OCI-LY7 (cell line): ENCODE measurements at regions not wholly inside any gene's neighbourhood (a gene's known extent, or its start where the extent isn't known, plus 50 kb on each side); places are given as distances from the start of the nearest gene placed in this dataset.

Experiments
- BruUV-seq: library from RNA; stranded (reverse); fragments of 400-500 nt; replicated peaks from 2 replicates; lab custom pipeline; 2021; lab: Mats Ljungman, UMichigan
- CTCF ChIA-PET: fragments of 300-600 bp; sonication (Branson Sonifier 250); formaldehyde crosslinking; loops from one replicate; lab custom pipeline; 2022; ENCODE audit warnings: antibody characterized with exemption; ENCODE audit not compliant: unreplicated experiment; lab: Charles Lee
- POLR2A ChIA-PET: fragments of 300-600 bp; sonication (Branson Sonifier 250); formaldehyde crosslinking; loops from one replicate; lab custom pipeline; 2022; ENCODE audit warnings: antibody characterized with exemption; lab: Charles Lee
- DNase-seq: peaks from one replicate; pipeline ENCODE4 v3.0.0-alpha.2; 2015; ENCODE audit warnings: low spot score
- H2AFZ ChIP-seq: fragments of 200-600 bp; sonication (generic), shearing (Covaris generic); 2 replicates; pipeline ENCODE4 v1.6.1; 2014; ENCODE audit warnings: mild to moderate bottlenecking, antibody characterized with exemption, low read length, moderate library complexity
- H3K27ac ChIP-seq: fragments of 200-600 bp; sonication (generic); 2 replicates; pipeline ENCODE4 v1.5.1; 2014; ENCODE audit warnings: mixed run types, low read depth, mild to moderate bottlenecking, moderate library complexity, low read length, inconsistent platforms; ENCODE audit not compliant: poor library complexity, severe bottlenecking
- H3K36me3 ChIP-seq: fragments of 200-600 bp; sonication (generic); 2 replicates; pipeline ENCODE4 v1.6.1; 2014; ENCODE audit warnings: mild to moderate bottlenecking, antibody characterized with exemption, low read length, moderate library complexity, mixed read lengths; ENCODE audit not compliant: insufficient read depth
- H3K4me1 ChIP-seq: fragments of 200-600 bp; sonication (generic); 2 replicates; pipeline ENCODE4 v1.5.1; 2014; ENCODE audit warnings: mild to moderate bottlenecking, low read length; ENCODE audit not compliant: insufficient read depth, poor library complexity, severe bottlenecking
- H3K4me2 ChIP-seq: fragments of 200-600 bp; sonication (generic); 2 replicates; pipeline ENCODE4 v1.6.1; 2014; ENCODE audit warnings: mild to moderate bottlenecking, low read length
- H3K4me3 ChIP-seq: fragments of 200-600 bp; sonication (generic); 2 replicates; pipeline ENCODE4 v1.5.1; 2014; ENCODE audit warnings: mild to moderate bottlenecking, low read depth, low read length; ENCODE audit not compliant: poor library complexity, severe bottlenecking
- H3K79me2 ChIP-seq: fragments of 200-600 bp; sonication (generic); 2 replicates; pipeline ENCODE4 v1.6.1; 2016; ENCODE audit warnings: low read depth, mild to moderate bottlenecking, low read length, moderate library complexity, mixed read lengths; ENCODE audit not compliant: insufficient read depth
- H3K9me2 ChIP-seq: fragments of 200-600 bp; sonication (generic); 2 replicates; pipeline ENCODE4 v1.6.1; 2016; ENCODE audit warnings: mild to moderate bottlenecking, low read length, mixed read lengths; ENCODE audit not compliant: insufficient read depth
- H3K9me3 ChIP-seq: fragments of 200-600 bp; sonication (generic); 2 replicates; pipeline ENCODE4 v1.6.1; 2014; ENCODE audit warnings: mild to moderate bottlenecking, mixed run types, low read length, mixed read lengths
- H4K20me1 ChIP-seq: fragments of 200-600 bp; sonication (generic); 2 replicates; pipeline ENCODE4 v1.6.1; 2014; ENCODE audit warnings: mild to moderate bottlenecking, antibody characterized with exemption, low read length, moderate library complexity, mixed read lengths; ENCODE audit not compliant: insufficient read depth
- EZH2phosphoT487 ChIP-seq: fragments of 200-600 bp; sonication (generic); IDR thresholded peaks from 2 replicates; pipeline ENCODE4 v1.6.1; 2018; ENCODE audit warnings: low read depth, borderline replicate concordance, mild to moderate bottlenecking, mixed run types, antibody characterized with exemption, low read length, moderate library complexity, mixed read lengths
- intact Hi-C: fragments of 100-400 bp; cut with micrococcal nuclease; formaldehyde crosslinking; loops from one replicate; pipeline ENCODE4 v1.10.0; 2022; ENCODE audit not compliant: unreplicated experiment
- TF ChIP-seq, protein P1 (sequence below): fragments of 200-600 bp; sonication (generic); conservative IDR thresholded peaks from 2 replicates; pipeline ENCODE4 v1.5.1; 2014; ENCODE audit warnings: mild to moderate bottlenecking, antibody characterized with exemption, low read length, moderate library complexity, mixed read lengths

GRCh38 chr3:82567029-82567600 lies 805.7 kb upstream of the GBE1 start:
- no TSS peak for BruUV-seq
- H3K4me3 ChIP-seq = no peak overlapping the region
- CTCF ChIA-PET = no interaction called here
- H3K36me3 ChIP-seq = no peaks in the 10 kb centered on the region
- no peak overlapping the region for H2AFZ ChIP-seq
- no peak for DNase-seq
- H3K4me1 ChIP-seq = no peaks in the 10 kb centered on the region
- TF ChIP-seq, protein P1, sequence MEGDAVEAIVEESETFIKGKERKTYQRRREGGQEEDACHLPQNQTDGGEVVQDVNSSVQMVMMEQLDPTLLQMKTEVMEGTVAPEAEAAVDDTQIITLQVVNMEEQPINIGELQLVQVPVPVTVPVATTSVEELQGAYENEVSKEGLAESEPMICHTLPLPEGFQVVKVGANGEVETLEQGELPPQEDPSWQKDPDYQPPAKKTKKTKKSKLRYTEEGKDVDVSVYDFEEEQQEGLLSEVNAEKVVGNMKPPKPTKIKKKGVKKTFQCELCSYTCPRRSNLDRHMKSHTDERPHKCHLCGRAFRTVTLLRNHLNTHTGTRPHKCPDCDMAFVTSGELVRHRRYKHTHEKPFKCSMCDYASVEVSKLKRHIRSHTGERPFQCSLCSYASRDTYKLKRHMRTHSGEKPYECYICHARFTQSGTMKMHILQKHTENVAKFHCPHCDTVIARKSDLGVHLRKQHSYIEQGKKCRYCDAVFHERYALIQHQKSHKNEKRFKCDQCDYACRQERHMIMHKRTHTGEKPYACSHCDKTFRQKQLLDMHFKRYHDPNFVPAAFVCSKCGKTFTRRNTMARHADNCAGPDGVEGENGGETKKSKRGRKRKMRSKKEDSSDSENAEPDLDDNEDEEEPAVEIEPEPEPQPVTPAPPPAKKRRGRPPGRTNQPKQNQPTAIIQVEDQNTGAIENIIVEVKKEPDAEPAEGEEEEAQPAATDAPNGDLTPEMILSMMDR = no peak
- no peak for TF ChIP-seq EZH2phosphoT487
- H4K20me1 ChIP-seq = no peaks in the 10 kb centered on the region
- POLR2A ChIA-PET = no interaction called here
- no peak overlapping the region for H3K27ac ChIP-seq
- H3K9me2 ChIP-seq = no peaks in the 10 kb centered on the region
- H3K4me2 ChIP-seq = no peak overlapping the region
- intact Hi-C loops = no loop called here
- 0 out of 2 replicates have a peak, but pooled peaks cover 3% of the 10 kb centered on the region for H3K9me3 ChIP-seq
- no peaks in the 10 kb centered on the region for H3K79me2 ChIP-seq

DNA sequence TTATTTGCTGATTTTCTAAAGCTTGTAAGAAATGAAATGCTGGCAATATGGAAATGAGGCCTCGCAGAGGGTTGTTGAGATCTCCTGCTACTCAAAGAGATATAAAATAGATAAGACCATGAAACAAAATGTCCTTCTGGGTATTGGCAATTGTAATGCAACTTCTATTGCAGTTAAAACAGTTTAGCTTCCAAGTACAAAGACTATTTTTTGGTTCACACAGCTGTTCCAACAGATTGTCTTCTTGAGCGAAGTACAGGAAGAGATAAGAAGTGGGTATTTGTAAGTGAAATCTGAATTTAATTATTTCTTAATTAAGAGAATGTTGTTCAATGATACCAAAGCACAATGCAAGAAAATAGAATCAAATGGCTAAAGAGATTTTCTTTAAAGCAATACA lies 801.5 kb upstream of the GBE1 start:
- intact Hi-C loops = no loop called here
- Histone ChIP-seq H3K4me1 (no peaks in the 10 kb centered on the region), H3K36me3 (no peaks in the 10 kb centered on the region), H4K20me1 (no peaks in the 10 kb centered on the region), H3K4me2 (no peak overlapping the region), H3K79me2 (no peaks in the 10 kb centered on the region), H2AFZ (no peak overlapping the region), H3K27ac (no peak overlapping the region), H3K9me3 (0 out of 2 replicates have a peak, but pooled peaks cover 3% of the 10 kb centered on the region), H3K4me3 (no peak overlapping the region), H3K9me2 (no peaks in the 10 kb centered on the region)
- no peak for TF ChIP-seq EZH2phosphoT487
- TF ChIP-seq, protein P1 = no peak
- ChIA-PET POLR2A (no interaction called here), CTCF (no interaction called here)
- BruUV-seq = no TSS peak
- no peak for DNase-seq

GRCh38 chr3:82561784-82562183 lies 800.3 kb upstream of the GBE1 start:
- Histone ChIP-seq H3K9me3 (0 out of 2 replicates have a peak, but pooled peaks cover 3% of the 10 kb centered on the region), H3K79me2 (no peaks in the 10 kb centered on the region), H4K20me1 (no peaks in the 10 kb centered on the region), H3K36me3 (no peaks in the 10 kb centered on the region), H3K4me2 (no peak overlapping the region), H3K27ac (no peak overlapping the region), H2AFZ (no peak overlapping the region), H3K9me2 (no peaks in the 10 kb centered on the region), H3K4me3 (no peak overlapping the region), H3K4me1 (no peaks in the 10 kb centered on the region)
- CTCF ChIA-PET = no interaction called here
- POLR2A ChIA-PET = no interaction called here
- BruUV-seq = no TSS peak
- TF ChIP-seq, protein P1 = no peak
- TF ChIP-seq EZH2phosphoT487 = no peak
- intact Hi-C loops = no loop called here
- no peak for DNase-seq
